ENCODE measurements at regions not wholly inside any gene's neighbourhood (a gene's known extent, or its start where the extent isn't known, plus 50 kb on each side); places are given as distances from the start of the nearest gene placed in this dataset.

DNA sequence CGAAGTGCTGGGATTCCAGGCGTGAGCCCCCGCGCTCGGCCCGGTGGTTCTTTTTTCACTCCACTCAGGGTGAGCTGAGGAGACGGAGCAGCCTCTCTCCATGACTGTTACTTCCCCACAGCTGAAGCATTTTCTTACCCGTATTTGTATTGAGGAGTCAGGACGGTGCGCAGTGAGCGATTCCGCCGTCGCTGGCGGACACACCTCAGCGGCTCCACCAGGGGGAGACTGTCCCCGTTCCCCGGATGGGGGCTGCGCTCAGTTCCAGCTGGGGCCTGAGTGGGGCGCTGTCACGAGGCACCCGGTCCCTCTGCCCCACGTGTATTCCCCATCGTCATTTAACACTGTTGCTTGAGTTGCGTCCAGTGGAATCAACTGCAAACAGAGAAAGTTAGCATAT, 844.0 kb upstream of the FRG1 start:
- Histone ChIP-seq H3K4me1 (no peaks in the 10 kb centered on the region), H3K27me3 (replicated peaks in 1 of 7) (no peaks in the 10 kb centered on the region), H3K36me3 (no peaks in the 10 kb centered on the region), H3K27ac (no peak overlapping the region), H3K9me3 (peaks cover 0 to 19% (median 4%) of the 10 kb centered on the region in 8 donors), H3K4me3 (no peak overlapping the region)
- WGBS, 5 donors, result 89 to 94% (median 92%) methylated on average over 25 of the region's 25 CpGs
- intact Hi-C loops (cut with DNase I; ENCODE audit: low total_unique reads), result no loop called here
- no peak for DNase-seq
- TF ChIP-seq POLR2AphosphoS5 (IDR thresholded peaks at IDR 0.05), result no peak
- TF ChIP-seq POLR2A (IDR thresholded peaks at IDR 0.05), result no peak
- TF ChIP-seq, protein P1, sequence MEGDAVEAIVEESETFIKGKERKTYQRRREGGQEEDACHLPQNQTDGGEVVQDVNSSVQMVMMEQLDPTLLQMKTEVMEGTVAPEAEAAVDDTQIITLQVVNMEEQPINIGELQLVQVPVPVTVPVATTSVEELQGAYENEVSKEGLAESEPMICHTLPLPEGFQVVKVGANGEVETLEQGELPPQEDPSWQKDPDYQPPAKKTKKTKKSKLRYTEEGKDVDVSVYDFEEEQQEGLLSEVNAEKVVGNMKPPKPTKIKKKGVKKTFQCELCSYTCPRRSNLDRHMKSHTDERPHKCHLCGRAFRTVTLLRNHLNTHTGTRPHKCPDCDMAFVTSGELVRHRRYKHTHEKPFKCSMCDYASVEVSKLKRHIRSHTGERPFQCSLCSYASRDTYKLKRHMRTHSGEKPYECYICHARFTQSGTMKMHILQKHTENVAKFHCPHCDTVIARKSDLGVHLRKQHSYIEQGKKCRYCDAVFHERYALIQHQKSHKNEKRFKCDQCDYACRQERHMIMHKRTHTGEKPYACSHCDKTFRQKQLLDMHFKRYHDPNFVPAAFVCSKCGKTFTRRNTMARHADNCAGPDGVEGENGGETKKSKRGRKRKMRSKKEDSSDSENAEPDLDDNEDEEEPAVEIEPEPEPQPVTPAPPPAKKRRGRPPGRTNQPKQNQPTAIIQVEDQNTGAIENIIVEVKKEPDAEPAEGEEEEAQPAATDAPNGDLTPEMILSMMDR (IDR thresholded peaks at IDR 0.05 in 8 of 11, conservative IDR thresholded peaks at IDR 0.05 in 3 of 11), result no peak

DNA sequence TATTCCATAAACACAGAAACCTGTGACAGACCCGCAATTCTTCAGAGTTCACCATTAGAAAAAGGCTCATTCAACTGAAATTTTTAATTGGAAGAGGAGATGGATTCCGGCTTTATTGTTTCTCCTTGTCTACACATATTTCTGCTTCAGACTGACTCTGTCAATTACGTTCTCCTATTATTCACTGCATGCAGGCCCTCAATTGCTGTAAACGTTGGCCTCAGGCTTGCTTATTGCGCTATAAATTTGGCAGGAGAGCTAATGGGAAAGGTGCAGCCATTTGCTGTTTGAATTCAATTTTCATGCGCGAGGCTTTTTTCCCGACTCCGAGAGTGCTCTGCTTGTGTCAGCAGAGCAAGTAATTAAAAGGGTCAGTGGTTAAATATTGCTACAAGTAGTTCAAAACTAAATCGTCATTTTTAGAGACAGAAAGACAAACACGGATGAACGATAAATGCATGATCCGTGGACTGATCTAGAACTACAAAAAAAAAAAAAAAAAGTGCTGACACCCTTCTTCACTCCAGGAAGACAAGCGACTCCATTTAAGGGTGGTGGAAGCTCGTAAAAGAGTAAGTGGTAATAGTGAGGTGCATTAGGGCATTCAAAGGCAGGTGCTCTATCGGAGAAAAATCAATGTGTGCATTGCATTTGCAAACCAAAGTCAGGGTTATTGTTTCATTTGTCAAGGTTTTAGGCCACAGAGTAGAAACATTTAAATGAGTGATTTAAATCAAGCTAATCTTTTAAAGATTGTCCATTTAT, 841.6 kb upstream of the FRG1 start:
- 84 to 89% (median 84%) methylated on average over 16 of the region's 16 CpGs for WGBS, 5 donors
- no peak for DNase-seq
- no peaks in the 10 kb centered on the region for H3K27me3 ChIP-seq (replicated peaks in 1 of 7)
- H3K27ac ChIP-seq, result no peak overlapping the region
- no peak for TF ChIP-seq POLR2A (IDR thresholded peaks at IDR 0.05)
- TF ChIP-seq, protein P1 (IDR thresholded peaks at IDR 0.05 in 8 of 11, conservative IDR thresholded peaks at IDR 0.05 in 3 of 11), result no peak
- no peak for TF ChIP-seq POLR2AphosphoS5 (IDR thresholded peaks at IDR 0.05)
- H3K4me3 ChIP-seq, result no peak overlapping the region
- H3K36me3 ChIP-seq, result no peaks in the 10 kb centered on the region
- H3K9me3 ChIP-seq, result peaks cover 0 to 25% (median 4%) of the 10 kb centered on the region in 8 donors
- intact Hi-C loops (cut with DNase I; ENCODE audit: low total_unique reads), result no loop called here
- no peaks in the 10 kb centered on the region for H3K4me1 ChIP-seq

DNA sequence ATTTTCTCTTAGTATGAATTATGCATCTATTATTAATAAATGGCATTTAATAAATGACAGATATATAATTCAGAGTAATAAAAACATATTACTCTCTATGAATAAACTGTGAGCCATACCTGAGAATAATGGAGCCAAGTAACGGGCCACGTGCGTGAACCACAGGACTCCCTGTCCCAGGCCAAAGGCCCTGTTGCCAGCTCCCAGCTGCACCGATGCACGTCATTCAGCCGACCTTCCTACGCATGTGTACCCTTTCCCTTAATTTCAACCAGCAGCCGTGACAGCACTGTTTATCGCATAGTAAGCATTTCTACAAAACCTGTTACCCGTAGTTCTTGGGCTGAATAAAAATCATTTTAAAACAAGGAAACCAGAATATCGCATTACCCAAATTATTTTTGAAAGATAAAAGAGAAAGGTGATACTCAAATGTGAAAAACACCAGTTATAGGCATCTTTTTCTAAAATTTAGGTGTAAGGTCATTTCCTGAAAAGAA, 827.2 kb upstream of the FRG1 start:
- Histone ChIP-seq H3K27me3 (replicated peaks in 1 of 7) (no peaks in the 10 kb centered on the region), H3K36me3 (no peaks in the 10 kb centered on the region), H3K4me1 (no peaks in the 10 kb centered on the region), H3K9me3 (peaks cover 0 to 13% (median 0%) of the 10 kb centered on the region in 8 donors), H3K4me3 (no peak overlapping the region), H3K27ac (no peak overlapping the region)
- DNase-seq, result no peak
- no peak for TF ChIP-seq POLR2AphosphoS5 (IDR thresholded peaks at IDR 0.05)
- TF ChIP-seq, protein P1 (IDR thresholded peaks at IDR 0.05 in 8 of 11, conservative IDR thresholded peaks at IDR 0.05 in 3 of 11), result no peak
- TF ChIP-seq POLR2A (IDR thresholded peaks at IDR 0.05), result no peak
- intact Hi-C loops (cut with DNase I; ENCODE audit: low total_unique reads), result no loop called here
- WGBS, 5 donors, result 89 to 95% (median 92%) methylated on average over 11 of the region's 11 CpGs

DNA sequence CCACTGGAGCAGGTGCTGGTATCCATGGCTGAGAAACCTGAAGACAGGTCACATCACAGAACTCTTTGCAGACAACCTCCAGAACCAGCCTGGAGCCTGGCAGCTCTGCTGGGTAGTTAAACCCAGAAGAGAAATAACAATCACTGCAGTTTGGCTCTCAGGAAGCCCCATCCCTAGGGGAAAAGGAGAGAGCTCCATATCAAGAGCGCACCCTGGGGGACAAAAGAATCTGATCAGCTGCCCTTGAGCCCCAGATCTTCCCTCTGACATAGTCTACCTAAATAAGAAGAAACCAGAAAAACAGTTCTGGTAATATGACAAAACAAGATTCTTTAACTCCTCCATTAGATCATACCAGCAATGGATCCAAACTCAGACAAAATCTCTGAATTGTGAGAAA, 823.2 kb upstream of the FRG1 start:
- 54 to 100% (median 89%) methylated on average over 1 of the region's 1 CpG for WGBS, 5 donors
- peaks cover 0 to 5% (median 0%) of the 10 kb centered on the region in 8 donors for H3K9me3 ChIP-seq
- no peak overlapping the region for H3K27ac ChIP-seq
- no peak overlapping the region for H3K4me3 ChIP-seq
- intact Hi-C loops (cut with DNase I; ENCODE audit: low total_unique reads), result no loop called here
- no peaks in the 10 kb centered on the region for H3K27me3 ChIP-seq (replicated peaks in 1 of 7)
- no peak for DNase-seq
- no peaks in the 10 kb centered on the region for H3K4me1 ChIP-seq
- TF ChIP-seq, protein P1 (IDR thresholded peaks at IDR 0.05 in 8 of 11, conservative IDR thresholded peaks at IDR 0.05 in 3 of 11), result no peak
- TF ChIP-seq POLR2A (IDR thresholded peaks at IDR 0.05) (no peak), POLR2AphosphoS5 (IDR thresholded peaks at IDR 0.05) (no peak)
- H3K36me3 ChIP-seq, result no peaks in the 10 kb centered on the region

Measured in spleen (tissue), 11 donors.